RWPE2 (cell line): ENCODE measurements at regions not wholly inside any gene's neighbourhood (a gene's known extent, or its start where the extent isn't known, plus 50 kb on each side); places are given as distances from the start of the nearest gene placed in this dataset.

Experiments used
- ATAC-seq: fragments of 200-7000 bp; cut with Tn5 transposase; 3 replicates; pipeline ENCODE4 v1.9.1; 2021; ENCODE audit warnings: low read depth
- DNase-seq: peaks from one replicate; pipeline ENCODE4 v3.0.0-alpha.2; 2020; ENCODE audit warnings: low spot score
- H3K27ac ChIP-seq: fragments of 450-650 bp; 2 replicates; pipeline ENCODE4 v1.5.1; 2017; ENCODE audit warnings: mild to moderate bottlenecking; ENCODE audit not compliant: poor library complexity, severe bottlenecking
- H3K27me3 ChIP-seq: fragments of 250-450 bp; sonication (Bioruptor Pico); 2 replicates; pipeline ENCODE4 v1.5.1; 2021; ENCODE audit warnings: mild to moderate bottlenecking, moderate library complexity; ENCODE audit not compliant: insufficient read depth, poor library complexity, severe bottlenecking
- H3K36me3 ChIP-seq: fragments of 250-450 bp; sonication (Bioruptor Pico); 2 replicates; pipeline ENCODE4 v1.5.1; 2020; ENCODE audit warnings: low read depth, mild to moderate bottlenecking, moderate library complexity
- H3K4me1 ChIP-seq: fragments of 250-450 bp; sonication (Bioruptor Pico); 2 replicates; pipeline ENCODE4 v1.5.1; 2021; ENCODE audit warnings: mild to moderate bottlenecking, moderate library complexity; ENCODE audit not compliant: insufficient read depth, poor library complexity, severe bottlenecking
- H3K4me3 ChIP-seq: fragments of 250-450 bp; sonication (Bioruptor Pico); 2 replicates; pipeline ENCODE4 v1.5.1; 2021; ENCODE audit warnings: mild to moderate bottlenecking, moderate library complexity; ENCODE audit not compliant: severe bottlenecking
- H3K9me3 ChIP-seq: fragments of 250-450 bp; sonication (Bioruptor Pico); 2 replicates; pipeline ENCODE4 v1.5.1; 2021; ENCODE audit warnings: mild to moderate bottlenecking, moderate library complexity; ENCODE audit not compliant: severe bottlenecking
- TF ChIP-seq, protein P1 (sequence below): fragments of 450-650 bp; IDR thresholded peaks from one replicate; pipeline ENCODE4 v1.5.1; 2017; ENCODE audit warnings: mild to moderate bottlenecking, moderate library complexity; ENCODE audit not compliant: poor library complexity, severe bottlenecking

DNA sequence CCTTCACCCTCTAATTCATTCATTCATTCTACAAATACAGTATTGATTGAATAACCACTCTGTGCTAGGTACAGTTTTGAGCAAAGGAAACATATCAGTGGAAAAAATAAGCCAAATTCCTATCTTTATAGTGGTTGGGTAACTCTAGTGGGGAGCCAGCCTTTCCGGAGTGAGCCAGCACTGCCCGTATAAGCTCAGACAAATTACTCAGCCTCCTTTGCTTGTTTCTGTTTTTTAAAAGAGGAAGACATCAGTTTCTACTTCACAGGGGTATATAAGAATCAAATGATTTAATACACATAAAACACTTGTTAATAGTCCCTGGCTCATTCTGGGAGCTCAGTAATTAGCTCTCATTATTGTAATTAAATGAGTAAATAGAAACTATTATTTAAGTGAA is 238.2 kb upstream of the MAD2L1 start:
- no peaks in the 10 kb centered on the region for H3K27me3 ChIP-seq
- H3K4me1 ChIP-seq, result no peaks in the 10 kb centered on the region
- ATAC-seq, result no peak
- no peaks in the 10 kb centered on the region for H3K9me3 ChIP-seq
- H3K4me3 ChIP-seq, result no peak overlapping the region
- no peaks in the 10 kb centered on the region for H3K36me3 ChIP-seq
- DNase-seq, result no peak
- TF ChIP-seq, protein P1, sequence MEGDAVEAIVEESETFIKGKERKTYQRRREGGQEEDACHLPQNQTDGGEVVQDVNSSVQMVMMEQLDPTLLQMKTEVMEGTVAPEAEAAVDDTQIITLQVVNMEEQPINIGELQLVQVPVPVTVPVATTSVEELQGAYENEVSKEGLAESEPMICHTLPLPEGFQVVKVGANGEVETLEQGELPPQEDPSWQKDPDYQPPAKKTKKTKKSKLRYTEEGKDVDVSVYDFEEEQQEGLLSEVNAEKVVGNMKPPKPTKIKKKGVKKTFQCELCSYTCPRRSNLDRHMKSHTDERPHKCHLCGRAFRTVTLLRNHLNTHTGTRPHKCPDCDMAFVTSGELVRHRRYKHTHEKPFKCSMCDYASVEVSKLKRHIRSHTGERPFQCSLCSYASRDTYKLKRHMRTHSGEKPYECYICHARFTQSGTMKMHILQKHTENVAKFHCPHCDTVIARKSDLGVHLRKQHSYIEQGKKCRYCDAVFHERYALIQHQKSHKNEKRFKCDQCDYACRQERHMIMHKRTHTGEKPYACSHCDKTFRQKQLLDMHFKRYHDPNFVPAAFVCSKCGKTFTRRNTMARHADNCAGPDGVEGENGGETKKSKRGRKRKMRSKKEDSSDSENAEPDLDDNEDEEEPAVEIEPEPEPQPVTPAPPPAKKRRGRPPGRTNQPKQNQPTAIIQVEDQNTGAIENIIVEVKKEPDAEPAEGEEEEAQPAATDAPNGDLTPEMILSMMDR, result no peak
- no peak overlapping the region for H3K27ac ChIP-seq

DNA sequence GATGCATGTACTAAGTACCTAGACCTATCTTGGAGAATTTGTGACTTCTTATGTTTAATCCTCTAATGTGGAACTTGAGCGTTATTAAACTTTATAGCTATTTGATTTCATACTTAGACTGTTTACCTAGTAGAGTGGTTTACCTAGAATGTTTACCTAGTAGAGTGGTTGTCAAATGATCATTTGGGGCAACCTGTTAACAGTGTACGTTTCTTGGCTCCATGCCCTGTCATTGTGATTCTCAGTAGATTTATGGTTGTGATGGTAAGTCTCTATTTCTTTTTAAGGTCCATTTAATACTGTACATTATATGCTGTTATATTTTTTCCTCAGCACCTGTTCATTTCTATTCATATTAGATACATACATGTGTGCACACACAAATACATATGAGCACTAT is 233.0 kb upstream of the MAD2L1 start:
- TF ChIP-seq, protein P1, result no peak
- H3K4me3 ChIP-seq, result no peak overlapping the region
- no peak for ATAC-seq
- no peaks in the 10 kb centered on the region for H3K36me3 ChIP-seq
- DNase-seq, result no peak
- no peaks in the 10 kb centered on the region for H3K9me3 ChIP-seq
- H3K4me1 ChIP-seq, result no peaks in the 10 kb centered on the region
- H3K27me3 ChIP-seq, result no peaks in the 10 kb centered on the region
- H3K27ac ChIP-seq, result no peak overlapping the region

DNA sequence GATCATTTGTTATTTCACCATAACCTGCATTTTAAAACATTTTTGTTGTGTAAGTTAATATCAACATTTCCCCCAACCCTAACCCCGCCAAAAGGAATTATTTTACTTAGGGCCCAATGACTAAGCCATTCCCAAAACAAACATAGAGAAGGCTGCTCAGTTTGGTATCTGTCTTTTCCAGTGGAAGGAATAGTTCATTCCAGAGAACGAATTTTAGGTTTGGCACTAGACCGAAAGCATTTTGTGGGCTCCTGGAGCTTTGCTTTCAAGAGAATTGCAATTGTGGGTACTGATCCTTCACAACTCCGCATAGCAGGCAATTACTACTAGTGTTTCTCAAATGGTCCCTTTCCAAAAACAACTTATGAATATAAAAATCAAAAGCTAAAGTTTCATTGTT is 226.7 kb upstream of the MAD2L1 start:
- Histone ChIP-seq H3K4me3 (no peak overlapping the region), H3K4me1 (no peaks in the 10 kb centered on the region), H3K9me3 (no peaks in the 10 kb centered on the region), H3K27ac (no peak overlapping the region), H3K27me3 (no peaks in the 10 kb centered on the region), H3K36me3 (no peaks in the 10 kb centered on the region)
- ATAC-seq, result no peak
- DNase-seq, result no peak
- TF ChIP-seq, protein P1, result no peak

DNA sequence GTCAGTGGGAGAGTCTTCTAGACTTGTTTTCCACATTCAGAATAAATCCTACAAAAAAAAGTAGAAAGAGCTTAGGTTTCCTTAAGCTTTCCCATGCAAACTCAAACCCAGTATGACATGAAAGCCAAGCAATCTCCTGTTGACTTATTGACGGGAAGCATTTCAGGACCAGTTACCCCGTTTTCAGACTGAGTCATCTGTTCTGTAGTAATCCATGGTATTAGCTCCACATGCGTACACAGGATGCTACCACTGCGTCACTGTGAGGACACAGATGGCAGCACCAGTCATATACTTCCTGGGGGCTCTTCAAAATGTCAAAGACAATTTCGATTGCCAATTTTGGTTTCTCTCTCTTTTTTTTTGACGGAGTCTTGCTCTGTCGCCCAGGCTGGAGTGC is 224.9 kb upstream of the MAD2L1 start:
- Histone ChIP-seq H3K27ac (no peak overlapping the region), H3K36me3 (no peaks in the 10 kb centered on the region), H3K4me1 (no peaks in the 10 kb centered on the region), H3K4me3 (no peak overlapping the region), H3K27me3 (no peaks in the 10 kb centered on the region), H3K9me3 (no peaks in the 10 kb centered on the region)
- no peak for DNase-seq
- TF ChIP-seq, protein P1, result no peak
- no peak for ATAC-seq

DNA sequence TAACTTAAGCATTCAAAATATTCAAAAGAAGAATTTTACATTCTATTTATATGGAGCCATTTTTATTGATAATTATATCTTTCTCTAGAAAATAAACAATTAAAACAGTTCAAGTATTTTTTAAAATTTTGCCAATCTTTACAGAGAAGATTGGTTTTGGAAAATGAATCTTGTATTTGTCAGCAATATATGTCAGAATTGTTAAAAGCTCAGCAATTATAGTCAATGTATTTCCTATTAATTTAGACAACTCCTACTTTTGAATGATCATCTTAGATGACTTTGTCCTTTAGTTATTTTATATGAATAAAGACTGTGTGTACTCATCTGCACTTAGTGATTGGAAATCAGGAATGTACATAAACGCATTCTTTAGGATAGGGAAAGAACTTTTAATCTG is 223.9 kb upstream of the MAD2L1 start:
- no peaks in the 10 kb centered on the region for H3K27me3 ChIP-seq
- TF ChIP-seq, protein P1, result no peak
- DNase-seq (no peak), ATAC-seq (no peak)
- H3K36me3 ChIP-seq, result no peaks in the 10 kb centered on the region
- no peaks in the 10 kb centered on the region for H3K9me3 ChIP-seq
- H3K4me1 ChIP-seq, result no peaks in the 10 kb centered on the region
- no peak overlapping the region for H3K4me3 ChIP-seq
- H3K27ac ChIP-seq, result no peak overlapping the region
